GM21390 (cell line): ENCODE measurements at regions not wholly inside any gene's neighbourhood (a gene's known extent, or its start where the extent isn't known, plus 50 kb on each side); places are given as distances from the start of the nearest gene placed in this dataset.

ENCODE experiments used
- ATAC-seq: cut with Tn5 transposase; IDR thresholded peaks from one replicate; pipeline ENCODE4 v1.9.1; 2021; ENCODE audit not compliant: unreplicated experiment

DNA sequence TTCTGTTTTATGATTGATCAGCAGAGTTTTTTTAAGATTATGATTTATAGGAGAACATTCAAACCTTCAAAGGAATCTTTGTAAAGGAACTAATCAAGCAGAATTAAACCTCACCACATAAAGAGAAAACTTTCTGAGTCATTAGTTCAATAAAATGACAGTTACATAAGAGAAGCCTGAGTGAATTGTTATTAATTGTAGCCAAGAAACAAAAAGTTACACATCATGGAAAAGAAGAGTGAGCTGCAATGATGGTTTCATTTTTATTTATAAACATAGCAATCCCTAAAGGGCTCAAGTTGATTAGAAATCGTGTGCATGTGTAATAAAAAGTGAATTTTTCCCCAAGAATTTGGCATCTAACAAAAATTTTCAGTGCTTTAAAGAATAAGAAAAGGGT is 731.4 kb downstream of the LTN1 start:
- ATAC-seq: no peak

DNA sequence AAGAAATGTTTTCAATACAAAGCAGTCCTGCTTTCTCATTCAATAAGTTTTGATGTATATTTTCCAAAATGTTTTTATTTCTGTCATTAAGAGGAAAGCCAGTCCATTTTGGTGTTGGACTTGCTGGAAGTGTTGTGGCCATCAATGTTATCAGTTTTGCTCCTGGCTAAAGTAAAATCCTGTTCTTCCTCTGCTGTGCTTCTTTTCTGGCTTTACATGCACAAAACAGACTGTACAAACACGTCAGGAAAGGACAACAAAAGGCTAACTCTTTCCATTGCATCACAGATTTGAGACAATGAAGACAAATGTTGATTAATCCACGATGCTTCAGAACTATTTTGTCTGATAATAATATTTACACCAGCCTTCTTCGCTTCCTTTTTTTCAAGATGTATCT is 735.4 kb downstream of the LTN1 start:
- no peak for ATAC-seq

DNA sequence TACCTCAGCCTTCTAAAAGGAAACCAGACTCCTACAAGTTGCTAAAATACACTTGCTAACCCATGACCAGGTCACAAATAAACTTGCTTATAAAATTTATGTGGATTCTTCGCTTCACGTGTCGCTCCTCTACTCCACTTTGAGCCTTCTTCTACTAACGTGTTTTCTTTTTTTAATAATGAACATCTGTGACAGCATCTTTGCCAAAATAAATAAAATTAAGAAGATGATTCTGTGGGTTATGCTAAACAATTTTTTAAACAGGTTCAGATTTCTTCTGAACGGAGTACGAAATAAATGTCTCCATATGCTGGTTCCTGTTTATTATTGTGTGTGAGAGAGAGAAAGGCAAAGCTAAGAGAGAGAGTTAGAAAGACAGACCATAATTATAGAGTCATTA is 735.8 kb downstream of the LTN1 start:
- no peak for ATAC-seq

DNA sequence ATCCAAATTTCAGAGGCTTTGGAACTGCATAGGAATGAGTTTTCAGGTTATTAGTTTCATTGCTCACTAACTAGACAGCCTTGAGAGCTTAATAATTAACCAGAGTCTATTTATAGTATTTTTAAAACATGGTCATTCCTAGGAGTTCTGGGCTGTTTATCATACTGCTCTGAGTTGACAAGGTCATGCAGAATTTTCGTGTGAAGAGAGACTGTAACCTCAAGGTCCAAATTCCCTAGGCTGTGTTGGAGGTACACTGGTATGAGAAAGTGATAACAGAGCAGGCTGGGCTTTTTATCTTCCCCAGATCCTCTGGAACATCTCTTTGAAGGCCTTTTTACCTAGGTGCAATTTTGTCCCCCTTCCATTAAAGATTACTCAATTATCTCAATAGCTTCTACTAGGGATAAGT is 736.3 kb downstream of the LTN1 start:
- no peak for ATAC-seq

DNA sequence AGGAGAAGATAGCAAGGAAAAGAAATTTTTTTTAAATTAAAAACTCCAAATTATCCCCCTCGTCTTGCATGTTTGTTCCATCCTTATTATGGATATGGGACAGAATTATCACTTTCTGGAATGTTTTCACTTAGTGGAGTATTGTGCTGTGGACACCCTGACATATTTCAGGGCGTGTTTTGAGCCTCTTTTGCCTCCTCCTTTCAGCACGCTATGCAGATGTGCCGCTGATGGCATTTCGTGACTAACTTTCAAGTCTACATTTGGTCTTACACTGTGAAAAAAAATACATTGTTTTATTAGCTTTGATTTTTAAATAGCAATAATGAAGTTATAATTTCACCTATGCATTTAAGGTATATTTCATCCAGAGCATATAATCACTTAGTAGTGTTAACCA is 738.7 kb downstream of the LTN1 start:
- no peak for ATAC-seq

DNA sequence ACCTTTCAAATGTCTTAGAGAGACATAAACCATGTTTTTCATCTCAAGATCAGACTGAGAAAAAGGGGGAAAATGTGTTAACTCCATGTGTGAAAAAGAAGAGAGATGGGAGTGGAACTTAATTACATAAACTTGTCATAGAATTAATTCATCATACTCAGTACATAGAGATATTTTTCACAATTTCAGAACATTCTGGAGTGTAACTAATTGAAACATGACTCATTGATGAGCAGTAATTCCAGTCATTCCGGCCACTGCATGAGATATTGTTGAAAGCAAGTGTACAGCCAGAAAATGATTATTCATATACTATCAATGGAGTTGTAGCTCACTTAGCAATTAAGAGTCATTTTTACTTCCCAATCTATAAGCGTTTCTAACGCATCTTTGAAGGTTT is 739.3 kb downstream of the LTN1 start:
- ATAC-seq: no peak

DNA sequence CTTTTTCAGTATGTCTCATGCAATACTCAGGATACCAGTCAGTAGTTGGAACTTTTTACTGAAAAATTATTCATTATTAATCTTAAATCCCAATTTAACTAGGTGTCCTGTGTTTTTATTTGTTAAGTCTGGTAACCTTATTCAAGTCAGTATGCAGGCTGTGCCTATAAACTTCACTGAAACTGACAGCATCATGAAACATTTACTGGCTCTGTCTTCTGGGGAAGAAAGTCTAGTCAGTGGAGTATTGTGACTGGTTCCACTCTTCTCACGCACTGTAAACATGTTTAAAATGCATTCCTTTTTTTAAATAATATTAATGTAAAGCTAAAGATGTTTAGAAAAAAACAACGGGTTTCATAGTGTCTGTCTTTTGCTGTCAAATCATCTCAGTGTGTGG is 739.7 kb downstream of the LTN1 start:
- ATAC-seq: no peak

DNA sequence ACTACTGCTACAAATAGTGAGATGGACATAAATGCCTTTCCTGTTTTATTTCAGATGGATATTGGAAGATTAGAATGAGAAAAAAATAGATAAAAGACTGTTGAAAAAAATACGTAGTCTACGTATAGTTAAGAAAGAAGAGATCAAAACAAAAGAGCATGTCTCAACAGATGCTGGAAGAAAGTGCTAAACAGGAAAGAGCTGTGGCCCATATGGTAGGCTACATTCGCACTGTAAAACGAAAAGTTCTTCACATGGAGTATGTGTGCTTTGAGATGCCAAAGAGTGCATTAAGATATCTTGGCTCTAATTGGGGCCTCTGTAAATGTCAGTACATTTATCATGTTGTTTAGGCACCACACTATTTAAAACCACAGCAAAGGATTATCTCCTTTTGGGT is 741.7 kb downstream of the LTN1 start:
- ATAC-seq: no peak

DNA sequence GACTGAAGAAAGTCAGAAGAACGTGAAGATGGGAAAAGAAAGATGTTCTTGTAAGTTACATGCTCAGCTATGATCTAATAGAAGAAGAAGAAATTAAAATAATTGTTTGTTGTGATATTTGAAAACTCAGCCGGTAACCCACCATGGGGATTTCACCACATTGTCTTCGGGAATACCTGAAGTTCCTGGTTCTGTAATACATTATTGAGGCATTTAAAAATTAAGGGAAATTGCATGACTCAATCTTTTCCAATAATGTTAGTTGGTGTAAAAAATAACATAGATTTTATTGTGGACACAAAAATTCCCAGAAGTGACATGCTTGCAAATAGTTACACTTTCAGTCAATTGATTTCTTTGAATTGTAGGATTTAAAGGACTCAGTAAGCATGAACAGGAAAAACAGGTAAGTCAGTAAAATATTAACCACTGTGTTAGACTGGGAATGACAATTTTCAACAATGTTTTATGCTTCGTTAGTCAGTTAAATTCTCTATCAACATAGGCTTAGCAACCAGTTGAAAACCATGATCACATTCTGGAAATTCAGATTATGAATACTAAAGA is 745.1 kb downstream of the LTN1 start:
- no peak for ATAC-seq

DNA sequence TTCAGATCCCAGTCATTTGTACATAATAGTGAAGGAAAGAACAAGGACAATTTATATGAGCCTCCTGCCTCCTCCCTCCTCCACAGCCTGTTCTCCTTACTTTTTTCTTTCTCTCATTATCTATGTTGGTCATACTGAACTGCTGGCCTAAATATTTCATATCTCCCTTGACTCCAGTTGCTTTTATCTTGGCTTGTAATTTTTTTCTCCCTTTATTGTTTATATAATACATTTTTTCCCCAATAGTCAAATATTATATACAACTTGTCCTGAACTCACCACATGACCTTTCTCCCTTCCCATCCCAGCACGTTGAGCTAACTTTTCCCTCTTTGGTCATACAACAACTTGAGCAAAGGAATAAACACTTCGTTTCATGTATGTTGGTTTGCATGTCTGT is 752.1 kb downstream of the LTN1 start:
- ATAC-seq: no peak

DNA sequence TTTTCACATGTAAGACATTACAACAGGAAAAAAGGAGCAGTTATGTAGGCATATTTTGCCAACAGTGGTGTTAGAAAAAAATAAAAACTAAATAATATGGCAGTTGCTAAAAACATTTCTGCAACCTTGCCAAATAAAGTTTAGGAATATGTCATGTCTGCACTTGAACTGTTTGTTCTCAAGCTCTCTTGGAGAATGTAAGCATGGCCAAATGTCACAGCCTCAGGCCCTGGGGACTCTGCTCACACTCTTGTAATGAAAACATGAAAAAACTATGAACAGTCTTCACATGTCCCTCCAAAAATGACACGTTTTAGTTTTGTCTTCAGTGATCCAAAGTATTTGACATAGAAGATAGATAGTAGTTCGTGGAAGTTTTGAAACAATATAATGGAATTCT is 753.3 kb downstream of the LTN1 start:
- ATAC-seq: no peak

DNA sequence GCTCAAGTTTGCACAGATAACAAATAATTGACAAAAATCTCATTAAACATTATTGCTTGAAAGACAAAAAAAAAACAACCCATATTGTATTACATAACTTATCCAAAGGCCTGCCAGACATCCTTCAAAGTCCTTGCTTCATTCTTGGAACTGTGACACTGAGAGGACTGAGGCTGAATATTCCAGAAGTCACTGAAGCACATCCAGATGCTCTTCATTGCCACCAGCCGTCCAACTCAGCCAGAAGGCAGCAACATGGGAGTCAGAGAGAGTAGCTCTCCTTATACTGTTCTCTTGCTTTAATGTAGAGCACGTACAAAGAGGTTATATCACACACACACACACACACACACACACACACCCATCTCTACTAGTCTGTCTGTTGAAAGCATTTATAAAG is 755.0 kb downstream of the LTN1 start:
- ATAC-seq: no peak

DNA sequence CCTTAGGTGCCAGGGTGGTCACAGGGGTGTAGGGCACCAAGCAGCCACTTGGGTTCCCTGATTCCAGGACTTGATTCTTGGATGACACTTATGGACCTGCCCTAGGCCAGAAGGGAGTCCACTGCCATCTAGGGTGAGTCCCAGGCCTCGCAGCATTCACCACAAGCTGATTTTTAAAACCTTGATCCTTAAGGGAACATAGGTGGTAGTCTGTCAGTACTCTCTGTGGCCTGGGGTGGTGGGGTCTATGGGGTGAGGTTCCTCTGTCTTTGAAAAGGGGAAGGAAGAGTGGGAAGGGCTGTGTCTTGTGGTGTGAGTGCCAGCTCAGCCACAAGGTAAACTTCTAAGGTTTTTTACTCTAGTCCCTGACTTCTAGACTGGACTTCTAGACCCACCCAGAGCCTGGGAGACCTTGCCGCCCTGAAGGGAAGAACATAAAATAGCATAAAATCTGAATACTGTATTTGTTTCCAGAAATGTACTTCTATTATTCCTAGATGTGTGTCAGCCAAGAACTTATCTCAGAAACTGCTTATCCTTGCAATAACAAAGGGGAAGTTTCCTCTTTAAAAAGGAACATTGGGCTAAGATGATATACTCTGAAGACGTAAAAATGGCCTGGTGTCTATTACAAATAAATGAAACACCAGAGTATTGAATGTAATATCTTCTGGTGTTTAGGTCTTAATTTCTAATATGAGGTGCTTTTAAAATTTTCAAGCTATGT is 757.3 kb downstream of the LTN1 start:
- no peak for ATAC-seq

DNA sequence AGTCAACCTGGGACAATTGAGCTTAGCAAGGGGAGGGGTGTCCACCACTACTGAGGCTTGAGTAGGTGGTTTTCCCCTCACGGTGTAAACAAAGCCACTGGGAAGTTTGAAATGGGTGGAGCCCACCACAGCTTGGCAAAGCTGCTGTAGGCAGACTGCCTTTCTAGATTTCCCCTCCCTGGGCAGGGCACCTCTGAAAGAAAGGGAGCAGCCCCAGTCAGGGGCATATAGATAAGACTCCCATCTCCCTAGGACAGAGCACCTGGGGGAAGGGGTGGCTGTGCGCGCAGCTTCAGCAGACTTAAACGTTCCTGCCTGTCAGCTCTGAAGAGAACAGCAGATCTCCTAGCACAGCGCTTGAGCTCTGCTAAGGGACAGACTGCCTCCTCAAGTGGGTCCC is 758.4 kb downstream of the LTN1 start:
- ATAC-seq: no peak

DNA sequence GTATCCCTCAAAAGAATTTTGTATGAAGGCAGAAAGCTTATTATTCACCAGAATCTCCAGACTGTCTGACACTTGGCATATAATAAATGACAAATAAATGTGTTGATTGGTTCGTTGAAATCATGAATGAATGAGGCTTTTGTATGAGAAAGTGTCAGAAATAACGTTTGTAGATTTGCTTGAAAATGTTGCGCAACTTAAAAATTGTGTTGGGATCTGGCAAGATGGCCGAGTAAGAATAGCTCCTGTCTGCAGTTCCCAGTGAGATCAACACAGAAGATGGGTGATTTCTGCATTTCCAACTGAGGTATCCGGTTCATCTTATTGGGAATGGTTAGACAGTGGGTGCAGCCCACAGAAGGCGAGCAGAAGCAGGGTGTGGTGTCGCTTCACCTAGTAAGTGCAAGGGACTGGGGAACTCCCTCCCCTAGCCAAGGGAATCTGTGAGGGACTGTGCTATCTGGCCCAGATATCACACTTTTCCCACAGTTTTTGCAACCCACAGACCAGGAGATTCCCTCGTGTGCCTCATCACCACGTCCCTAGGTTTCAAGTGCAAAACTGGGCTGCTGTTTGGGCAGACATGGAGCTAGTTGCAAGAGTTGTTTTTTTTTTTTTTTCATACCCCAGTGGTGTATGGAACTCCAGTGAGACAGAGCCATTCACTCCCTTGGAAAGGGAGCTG is 759.0 kb downstream of the LTN1 start:
- no peak for ATAC-seq

DNA sequence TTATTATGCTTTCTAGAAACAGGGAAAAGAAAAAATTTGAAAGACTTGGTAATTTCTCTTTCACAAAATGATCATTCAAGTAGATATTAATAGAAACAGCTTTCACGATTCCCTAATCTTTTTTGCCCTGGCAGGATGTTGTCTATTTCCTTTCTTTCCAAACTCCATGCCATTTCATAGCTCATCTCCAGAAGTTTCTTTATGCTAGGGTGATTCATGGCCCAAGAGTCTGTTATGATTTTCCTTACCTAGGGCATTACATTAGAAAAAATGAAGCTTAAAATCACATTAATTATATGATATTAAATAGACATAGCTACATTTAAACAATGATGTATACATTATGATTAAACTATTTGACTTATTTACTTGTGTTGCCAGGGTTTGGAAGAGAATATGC is 762.1 kb downstream of the LTN1 start:
- no peak for ATAC-seq

DNA sequence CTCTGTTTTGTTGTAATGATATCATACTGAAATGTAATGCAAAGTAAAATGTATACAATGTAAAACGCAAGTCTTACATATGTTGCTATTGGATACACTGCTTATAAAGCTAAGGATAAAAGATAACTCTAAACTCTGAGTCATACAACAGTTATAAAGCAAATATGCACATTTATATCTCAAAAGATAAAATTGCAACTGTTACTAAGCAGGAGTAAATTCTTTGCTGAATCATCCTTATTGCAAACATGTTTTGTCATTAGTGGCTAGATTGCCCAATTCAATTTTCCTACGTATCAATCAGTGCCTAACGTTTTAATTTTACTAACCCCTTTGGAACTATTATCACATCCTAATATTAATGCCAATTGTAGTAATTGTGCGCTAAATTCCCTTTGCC is 762.9 kb downstream of the LTN1 start:
- ATAC-seq: no peak

DNA sequence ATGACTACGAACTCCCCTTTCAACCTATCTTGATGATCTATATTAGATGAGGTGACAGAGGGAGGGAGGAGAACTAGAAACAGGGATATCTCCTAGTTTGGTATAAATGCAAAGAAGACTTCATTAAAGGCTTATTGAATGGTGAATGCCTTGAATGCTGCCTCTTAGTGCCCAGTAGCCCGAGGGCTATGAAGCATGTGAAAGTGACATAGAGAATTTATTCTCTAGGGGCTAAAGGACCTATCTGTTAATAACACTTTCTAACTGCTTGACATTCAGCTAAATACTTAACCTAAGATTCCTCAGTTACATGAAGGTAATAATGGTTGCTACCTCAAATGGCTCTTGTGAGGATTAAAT is 764.1 kb downstream of the LTN1 start:
- ATAC-seq: no peak

DNA sequence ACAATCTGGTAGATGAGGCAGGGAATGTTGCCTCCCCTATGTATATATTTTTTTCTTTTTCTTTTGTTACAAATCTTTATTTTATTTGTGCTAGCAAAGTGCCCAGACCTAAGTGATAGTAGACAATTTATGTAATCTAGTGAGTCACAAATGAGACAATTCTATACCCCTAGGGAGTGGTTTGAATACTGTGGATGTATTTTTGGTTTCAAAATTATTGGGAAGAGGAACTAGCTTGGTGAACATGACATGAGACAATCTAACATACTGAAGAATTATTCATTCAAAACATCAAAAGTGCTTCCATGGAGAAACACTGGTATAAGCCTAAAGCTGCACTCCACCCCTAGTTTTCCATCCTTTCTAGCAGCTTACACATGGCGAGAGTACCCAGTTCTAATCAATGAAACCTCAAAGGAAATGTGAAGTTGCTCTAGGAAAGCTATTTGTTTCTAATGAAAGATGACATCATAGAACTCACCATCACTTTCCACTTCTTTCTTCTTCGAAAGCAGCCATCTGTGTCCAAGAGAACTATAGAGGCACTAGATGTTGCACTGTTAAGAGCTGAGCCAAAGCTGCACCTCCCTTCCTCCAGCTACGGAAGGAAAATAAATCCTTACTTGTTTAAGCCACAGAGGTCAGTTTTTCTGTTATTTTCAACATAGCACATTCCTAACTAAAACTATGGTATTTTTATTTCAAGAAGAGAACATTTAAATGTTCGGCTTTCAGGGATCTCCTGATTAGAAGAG is 764.6 kb downstream of the LTN1 start:
- no peak for ATAC-seq

DNA sequence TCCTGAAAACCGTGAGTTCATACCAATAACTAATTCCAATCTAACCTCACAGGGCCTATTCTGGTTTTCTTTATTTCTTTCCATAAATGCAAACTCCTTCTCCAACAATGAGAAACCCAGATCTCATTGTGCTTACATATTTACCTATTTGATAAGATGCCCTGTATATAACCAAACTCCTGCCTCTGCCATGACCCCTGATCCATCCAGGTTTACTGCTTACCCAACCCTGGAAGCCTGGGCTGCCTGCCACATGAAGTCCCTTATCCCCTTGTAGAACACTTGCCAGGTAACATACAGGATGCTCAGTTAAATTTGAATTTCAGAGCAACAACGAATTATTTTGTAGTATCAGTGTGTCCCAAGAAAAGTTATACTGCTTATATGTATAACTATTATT is 766.1 kb downstream of the LTN1 start:
- ATAC-seq: no peak

DNA sequence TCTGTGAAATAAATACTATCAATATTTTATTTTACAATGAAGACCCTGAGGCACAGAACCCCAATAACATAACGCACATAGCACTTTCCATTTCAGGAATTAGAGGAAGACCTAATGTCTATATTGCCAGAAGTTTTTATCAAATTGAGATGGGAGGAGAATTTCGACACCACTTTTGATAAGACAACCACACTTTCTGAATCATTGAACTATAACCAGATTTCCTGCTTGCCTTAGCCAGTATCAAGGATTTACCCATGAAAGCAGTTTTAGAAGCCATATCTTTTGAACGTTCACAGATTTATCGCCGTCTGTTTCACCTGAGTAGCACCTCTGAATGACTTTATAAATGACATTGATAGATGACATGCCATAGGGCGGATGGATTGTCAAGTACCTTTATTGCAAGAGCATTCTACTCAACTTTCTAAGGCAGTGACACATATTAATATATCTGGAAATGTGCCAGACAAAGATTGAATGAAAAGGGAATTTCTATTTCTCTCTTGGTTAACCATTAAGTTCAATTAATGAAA is 768.4 kb downstream of the LTN1 start:
- no peak for ATAC-seq

DNA sequence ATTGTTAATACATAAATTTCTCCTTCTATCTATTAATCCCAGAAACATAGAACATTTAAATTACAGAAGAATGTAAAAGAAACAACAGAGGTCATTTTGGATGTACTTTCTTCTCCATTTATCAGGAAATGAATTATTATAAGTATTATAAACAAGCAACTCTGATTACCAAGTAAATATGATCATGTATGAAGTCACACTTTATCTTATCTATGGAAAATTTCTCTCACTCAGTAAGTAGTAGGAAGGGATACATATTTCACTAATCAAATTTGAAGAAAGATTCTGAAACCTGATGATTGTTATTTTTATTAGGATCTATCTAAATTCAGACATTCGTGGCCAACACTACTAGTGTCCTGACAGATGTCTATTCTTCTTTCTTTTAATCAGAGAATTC is 770.7 kb downstream of the LTN1 start:
- no peak for ATAC-seq
